Glomerular endothelial cell (primary cell): ENCODE measurements at regions not wholly inside any gene's neighbourhood (a gene's known extent, or its start where the extent isn't known, plus 50 kb on each side); places are given as distances from the start of the nearest gene placed in this dataset.

ENCODE experiments used
- DNase-seq: peaks from one replicate; pipeline ENCODE4 v3.0.0-alpha.2; 2011; ENCODE audit warnings: low read depth, low spot score; ENCODE audit errors: extremely low read depth

DNA sequence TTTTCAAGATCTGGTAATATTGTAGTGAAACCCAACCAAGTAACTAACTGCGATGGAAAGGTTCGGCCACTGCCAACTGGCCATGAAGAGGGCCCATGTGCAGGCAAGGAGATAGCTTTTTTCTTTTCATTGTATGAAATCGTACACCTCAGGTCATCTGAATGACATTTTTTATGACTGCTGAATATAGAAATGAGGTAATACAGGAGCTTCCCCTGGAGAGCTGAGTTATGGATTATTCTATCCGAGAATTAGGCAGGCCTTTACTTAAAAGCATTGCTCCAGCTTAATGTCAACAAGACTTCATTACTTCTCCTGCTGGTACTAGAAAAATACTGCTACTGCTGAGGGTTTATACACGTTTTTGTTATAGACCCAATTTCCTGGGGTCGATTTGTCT, 1215.6 kb downstream of the EFNB2 start:
- no peak for DNase-seq

DNA sequence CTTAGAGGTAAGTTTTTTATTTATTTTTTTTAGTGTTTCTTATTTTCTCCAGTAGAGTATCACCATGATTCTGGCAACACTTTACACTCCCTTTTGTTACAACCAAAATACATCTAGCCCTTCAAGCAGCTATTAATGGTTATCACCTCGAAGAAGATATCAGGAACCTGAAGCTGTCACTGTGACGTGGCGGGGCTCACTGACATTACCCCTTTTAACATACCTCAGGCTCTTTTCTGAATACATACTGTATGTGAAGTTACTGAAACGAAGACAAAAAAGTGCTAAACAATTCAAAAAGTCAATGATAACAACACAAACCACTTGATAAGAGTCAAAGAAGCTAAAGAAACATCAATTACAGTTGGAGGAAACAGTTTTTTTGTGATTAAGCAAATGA, 1218.7 kb downstream of the EFNB2 start:
- DNase-seq = no peak

GRCh38 chr13:105312906-105313305, 1222.6 kb downstream of the EFNB2 start:
- no peak for DNase-seq

- DNase-seq = no peak
These were observed 1224.4 kb downstream of the EFNB2 start for GRCh38 chr13:105311094-105311493.

DNA sequence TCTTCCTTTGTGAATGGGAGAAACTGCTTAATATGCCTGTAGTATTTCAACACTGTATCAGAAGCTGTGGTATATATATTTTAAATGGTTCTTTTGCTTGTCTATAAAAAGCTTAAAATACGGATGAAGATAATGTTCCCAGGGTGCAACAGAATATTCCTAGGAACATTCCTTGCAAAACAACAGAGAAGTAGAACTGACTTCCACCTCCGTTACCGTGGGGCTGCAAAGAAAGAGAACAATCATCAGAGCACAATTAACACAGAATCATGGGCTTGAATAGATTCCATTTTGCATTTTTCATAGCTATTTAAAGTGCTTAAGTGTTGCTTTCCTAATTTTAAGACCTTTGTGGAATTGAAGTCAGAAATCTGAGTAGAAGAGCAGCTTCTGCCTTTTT, 1227.7 kb downstream of the EFNB2 start:
- DNase-seq = no peak

GRCh38 chr13:105297839-105298238, 1237.6 kb downstream of the EFNB2 start:
- DNase-seq = no peak

DNA sequence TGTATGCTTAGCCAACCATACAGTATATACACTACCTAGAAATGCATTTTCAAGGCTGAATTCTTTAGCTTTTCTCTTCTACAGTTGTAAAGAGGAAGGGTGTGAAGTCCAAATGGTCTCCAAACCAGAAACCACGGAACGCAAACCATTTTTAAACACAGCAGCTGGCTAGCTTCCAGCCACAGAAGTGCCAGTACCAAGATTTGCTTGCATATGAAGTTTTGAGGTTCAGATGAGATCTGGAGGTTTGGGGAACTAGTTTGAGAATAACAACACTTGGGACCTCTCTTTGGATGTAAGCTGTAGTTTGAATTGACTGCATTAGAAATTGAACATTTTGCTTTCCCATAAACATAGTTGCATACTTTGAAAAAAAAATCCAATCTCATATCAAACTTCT, 1243.5 kb downstream of the EFNB2 start:
- DNase-seq = no peak

- DNase-seq = no peak
These were observed 1244.9 kb downstream of the EFNB2 start for GRCh38 chr13:105290596-105290995.

DNA sequence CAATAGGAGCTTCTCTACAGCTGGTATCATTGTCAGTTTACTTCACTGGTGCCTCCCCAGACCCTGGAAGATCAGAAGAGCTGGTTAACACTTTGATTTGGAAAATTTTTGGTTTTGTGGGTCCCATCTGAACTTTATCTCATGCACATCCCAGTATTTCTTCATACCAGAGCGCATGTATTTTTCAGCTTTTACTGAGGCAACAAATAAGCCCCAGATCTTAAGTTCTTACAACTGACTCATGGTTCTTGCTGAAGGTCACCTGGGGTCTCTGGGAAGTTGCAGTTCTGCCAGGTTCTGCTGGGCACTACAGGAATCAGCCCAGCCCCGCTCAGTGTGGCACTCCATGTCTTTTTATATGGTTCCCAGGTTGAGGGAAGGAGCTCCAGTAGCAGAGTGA, 1249.9 kb downstream of the EFNB2 start:
- DNase-seq = no peak

DNA sequence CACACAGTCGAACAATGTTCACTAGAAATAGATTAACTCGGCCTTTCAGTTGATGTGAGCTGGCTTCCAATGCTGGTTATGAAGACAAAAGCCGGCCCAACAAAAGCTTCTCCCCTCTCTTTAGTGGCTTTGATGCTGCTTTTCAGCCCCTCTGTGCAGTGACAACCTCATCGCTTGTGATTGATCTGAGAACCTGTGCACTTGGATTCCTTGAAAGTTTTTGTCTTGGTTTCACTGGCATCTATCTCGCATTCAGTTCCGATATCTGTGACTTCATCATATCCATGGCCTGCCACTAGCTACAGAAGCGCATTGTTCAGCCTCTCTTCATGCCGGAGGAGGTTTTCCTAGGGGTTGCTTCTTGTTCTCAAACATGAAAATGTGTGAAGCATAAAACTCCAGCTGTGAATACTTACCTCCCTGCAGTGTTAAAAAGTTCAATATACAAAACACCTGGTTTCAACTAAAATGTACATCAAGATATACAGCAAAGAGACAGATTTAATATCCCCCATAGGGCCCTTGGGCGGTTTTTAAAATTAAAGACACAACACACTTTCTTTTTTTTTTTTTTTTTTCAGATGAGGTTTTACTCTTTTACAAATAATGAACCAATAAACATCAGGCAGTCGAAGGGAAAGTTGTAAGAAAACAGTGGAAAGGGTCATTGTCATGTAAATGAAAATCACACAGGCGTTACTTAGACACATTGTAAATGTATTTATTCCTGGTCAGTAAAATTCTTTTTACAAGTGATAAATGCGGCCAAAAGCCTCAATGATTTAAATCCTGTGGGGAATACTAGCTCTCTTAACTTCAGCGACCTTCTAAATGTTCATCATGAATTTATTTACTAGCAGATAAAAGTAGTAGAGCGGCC, 1252.8 kb downstream of the EFNB2 start:
- no peak for DNase-seq

- no peak for DNase-seq
These were observed 1256.5 kb downstream of the EFNB2 start for GRCh38 chr13:105278943-105279381.

- no peak for DNase-seq
These were observed 1258.9 kb downstream of the EFNB2 start for GRCh38 chr13:105276571-105276970.

DNA sequence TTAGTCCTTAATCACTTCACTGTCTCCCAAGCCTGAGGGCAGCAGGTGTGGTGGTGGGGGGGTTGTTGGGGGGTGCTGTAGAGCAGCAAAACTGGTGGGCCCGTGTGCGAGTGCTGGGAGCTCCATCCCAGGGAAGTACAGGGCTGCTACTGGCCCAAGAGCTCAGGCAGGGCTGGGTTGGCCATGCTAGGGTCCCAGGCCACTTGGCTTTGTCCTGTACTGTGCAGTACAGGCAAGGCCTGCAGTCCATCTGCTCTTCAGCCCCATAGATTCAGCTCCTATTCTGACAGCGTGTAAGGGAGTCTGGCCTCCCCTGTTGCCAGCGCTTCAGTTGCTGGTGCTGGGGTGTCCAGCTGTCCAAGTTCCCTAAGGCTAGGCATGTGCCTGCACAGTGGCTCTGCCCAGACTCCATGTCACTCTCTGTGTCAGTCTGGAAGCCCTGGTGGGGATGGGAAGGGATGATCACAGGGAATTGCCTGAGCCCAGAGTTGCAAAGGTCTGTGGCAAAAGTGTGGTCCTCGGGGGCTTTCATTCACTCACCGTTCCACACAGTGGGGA, 1261.7 kb downstream of the EFNB2 start:
- no peak for DNase-seq

DNA sequence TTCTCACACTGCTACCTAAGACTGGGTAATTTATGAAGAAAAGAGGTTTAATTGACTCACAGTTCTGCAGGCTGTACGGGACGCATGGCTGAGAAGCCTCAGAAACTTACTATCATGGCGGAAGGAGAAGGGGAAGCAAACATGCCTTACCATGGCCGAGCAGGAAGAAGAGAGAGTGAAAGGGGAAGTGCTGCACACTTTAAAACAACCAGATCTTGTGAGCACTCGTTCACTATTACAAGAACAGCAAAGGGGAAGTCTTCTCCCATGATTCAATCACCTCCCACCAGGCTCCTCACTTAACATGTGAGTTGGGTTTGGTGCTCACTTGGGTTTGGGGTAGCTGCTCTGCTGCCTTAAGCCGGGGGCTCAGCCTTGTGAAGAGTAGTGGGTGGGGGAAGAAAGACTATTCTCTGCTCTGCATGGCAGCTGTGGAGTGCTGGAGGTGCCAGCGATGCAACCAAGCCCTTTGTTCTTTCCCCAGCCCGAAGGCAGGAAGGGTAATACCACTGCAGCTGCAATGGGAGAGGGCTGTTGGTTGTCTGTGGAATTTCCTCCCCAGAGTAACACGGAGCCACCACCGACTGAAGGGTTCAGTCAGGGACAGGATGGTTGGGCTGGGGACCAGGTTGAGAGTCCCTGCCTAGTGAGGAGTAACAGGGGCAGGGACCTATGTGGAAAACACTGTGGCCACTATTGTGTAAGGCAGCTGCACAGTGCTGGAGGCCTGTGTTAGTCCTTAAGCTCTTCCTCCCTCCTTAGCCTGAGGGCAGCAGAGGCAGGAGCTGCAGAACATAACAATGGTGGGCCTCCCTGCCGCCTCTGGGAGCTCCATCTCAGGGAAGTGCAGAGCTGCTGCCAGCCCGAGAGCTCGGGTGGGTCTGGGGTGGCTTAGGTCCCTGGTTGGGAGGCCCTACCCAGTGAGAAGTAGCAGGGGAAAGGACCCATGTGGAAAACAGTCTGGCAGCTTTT, 1262.5 kb downstream of the EFNB2 start:
- no peak for DNase-seq

DNA sequence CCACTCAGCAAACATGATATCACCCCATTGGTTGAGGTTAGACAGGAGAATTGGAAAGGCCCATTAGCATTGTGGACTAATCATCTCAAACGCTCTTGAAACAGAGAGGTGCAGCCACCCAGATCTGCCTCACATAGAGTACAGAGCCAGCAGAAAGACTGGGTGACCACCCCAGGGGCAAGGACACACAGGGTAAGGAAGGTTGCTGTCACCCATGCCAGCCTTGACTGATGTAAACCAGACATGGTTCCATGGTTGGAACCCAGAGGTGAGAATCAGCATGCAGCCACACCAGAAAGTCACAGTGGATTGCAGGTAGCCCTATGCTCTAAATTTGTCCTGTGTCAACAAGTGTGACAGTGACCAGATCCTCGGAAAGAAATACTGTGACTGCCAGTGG, 1268.8 kb downstream of the EFNB2 start:
- no peak for DNase-seq

DNA sequence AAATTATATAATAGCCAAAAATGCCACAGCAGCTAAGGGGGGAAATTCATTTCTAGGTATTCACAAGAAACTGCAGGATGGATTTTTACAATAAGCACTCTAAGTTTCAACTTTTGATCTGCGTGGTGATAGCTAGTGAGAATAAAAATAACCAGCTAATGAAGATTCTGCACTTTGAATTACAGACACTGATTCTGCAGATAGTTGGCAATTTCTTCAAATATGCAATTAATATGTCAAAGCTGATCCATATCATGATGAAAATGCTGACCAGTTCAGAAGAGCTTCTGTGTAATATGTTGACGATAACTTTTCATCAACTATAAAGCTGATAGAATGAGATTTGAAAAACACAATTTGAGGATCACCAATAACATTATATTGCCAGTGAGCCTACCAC, 1272.9 kb downstream of the EFNB2 start:
- DNase-seq = no peak

GRCh38 chr13:105259426-105259825, 1276.0 kb downstream of the EFNB2 start:
- no peak for DNase-seq

DNA sequence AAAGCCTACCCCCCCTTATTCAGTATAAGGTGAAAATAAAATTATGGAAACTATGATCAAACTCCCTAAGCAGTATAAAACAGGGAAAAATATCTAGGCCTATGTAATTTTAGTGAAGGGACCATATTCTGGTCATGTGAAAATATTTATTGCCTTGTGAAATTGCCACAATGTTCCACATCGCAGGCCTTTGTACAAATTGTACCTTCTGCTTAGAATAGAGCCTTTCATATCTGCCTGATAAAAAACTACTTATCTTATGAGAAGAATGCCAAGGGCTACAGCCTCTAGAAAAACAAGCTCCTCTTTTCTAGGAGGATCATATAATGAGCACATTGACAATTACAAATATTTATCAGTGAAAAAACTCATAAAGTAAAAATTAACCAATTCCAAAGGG, 1280.0 kb downstream of the EFNB2 start:
- DNase-seq = no peak

- no peak for DNase-seq
These were observed 1284.2 kb downstream of the EFNB2 start for GRCh38 chr13:105251293-105251692.

DNA sequence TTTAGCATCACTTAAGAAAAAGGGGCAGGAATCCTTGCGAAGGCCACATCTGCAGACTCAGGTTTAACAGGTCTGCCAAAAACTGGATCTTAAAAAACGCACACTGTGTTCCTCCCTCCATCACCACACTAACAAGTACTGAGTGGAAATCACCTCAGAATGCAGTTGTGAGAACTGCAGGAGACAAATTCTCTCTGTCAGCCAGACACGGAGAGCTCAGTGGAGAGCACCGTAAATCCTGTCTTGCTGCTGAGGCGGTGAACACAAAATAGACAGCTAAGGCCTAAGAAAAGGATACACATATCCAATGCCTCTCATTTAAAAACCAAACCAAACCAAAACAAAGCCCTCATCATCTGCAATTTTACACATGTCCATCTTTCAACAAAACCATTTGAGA, 1287.6 kb downstream of the EFNB2 start:
- no peak for DNase-seq

DNA sequence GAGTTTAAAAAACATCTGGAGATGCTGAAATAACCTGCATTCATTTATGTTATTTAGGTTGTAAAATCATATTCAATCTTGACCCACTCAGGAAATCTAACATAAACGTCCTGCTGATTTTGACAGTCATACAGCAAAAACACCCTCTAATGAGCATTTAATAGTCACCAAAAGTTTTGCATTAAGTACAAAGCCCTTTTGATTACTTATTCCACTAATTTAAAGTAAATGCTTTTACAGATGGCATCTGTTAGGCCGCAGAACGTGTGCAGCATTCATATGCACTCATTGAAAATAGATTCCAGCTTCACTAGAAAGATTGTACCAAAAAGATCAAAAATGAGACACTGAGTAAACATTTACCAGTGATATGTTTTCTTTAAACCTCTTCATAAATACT, 1295.1 kb downstream of the EFNB2 start:
- no peak for DNase-seq
